ENCODE measurements at regions not wholly inside any gene's neighbourhood (a gene's known extent, or its start where the extent isn't known, plus 50 kb on each side); places are given as distances from the start of the nearest gene placed in this dataset.
"Not testable (repeated sequence)": the region's sequence is repeated elsewhere in the genome, so short reads cannot be mapped to it uniquely, and the experiment has no call there.

GRCh38 chr2:111365986-111366640 lies 245.4 kb downstream of the BCL2L11 start:
- H3K4me1 ChIP-seq (ENCODE audit: control insufficient read depth in 2 of 2, insufficient read depth in 2 of 2, low read length in 2 of 2); H3K4me3 ChIP-seq (ENCODE audit: low read length); H3K27ac ChIP-seq (ENCODE audit: low read depth, low read length); H3K9me3 Mint-ChIP-seq; H3K36me3 ChIP-seq (ENCODE audit: control insufficient read depth in 2 of 3, insufficient read depth in 3 of 3, low read length in 3 of 3); H3K36me3 Mint-ChIP-seq; H3K27ac Mint-ChIP-seq; H3K27me3 Mint-ChIP-seq; POLR2A ChIA-PET; DNase-seq; H3K27me3 ChIP-seq (ENCODE audit: control insufficient read depth in 2 of 2, insufficient read depth in 2 of 2, low read length in 2 of 2); H3K9me3 ChIP-seq (ENCODE audit: control insufficient read depth in 2 of 3, low read length in 3 of 3); CTCF ChIA-PET; intact Hi-C loops (cut with micrococcal nuclease); H3K4me1 Mint-ChIP-seq: not testable (repeated sequence)
- peak; percentile 40 for ATAC-seq
- H3K4me3 Mint-ChIP-seq = peak overlapping the region in 4 of 10 donors; percentile 26 to 64 (median 50)

- DNase-seq; H3K4me1 Mint-ChIP-seq; H3K4me3 ChIP-seq (ENCODE audit: low read length); H3K4me1 ChIP-seq (ENCODE audit: control insufficient read depth in 2 of 2, insufficient read depth in 2 of 2, low read length in 2 of 2); H3K9me3 ChIP-seq (ENCODE audit: control insufficient read depth in 2 of 3, low read length in 3 of 3); H3K27me3 ChIP-seq (ENCODE audit: control insufficient read depth in 2 of 2, insufficient read depth in 2 of 2, low read length in 2 of 2); H3K27ac ChIP-seq (ENCODE audit: low read depth, low read length); intact Hi-C loops (cut with micrococcal nuclease); H3K36me3 Mint-ChIP-seq; CTCF ChIA-PET; POLR2A ChIA-PET; ATAC-seq; H3K36me3 ChIP-seq (ENCODE audit: control insufficient read depth in 2 of 3, insufficient read depth in 3 of 3, low read length in 3 of 3); H3K9me3 Mint-ChIP-seq; H3K27ac Mint-ChIP-seq; H3K4me3 Mint-ChIP-seq; H3K27me3 Mint-ChIP-seq: not testable (repeated sequence)
These were observed 245.9 kb downstream of the BCL2L11 start for GRCh38 chr2:111366641-111367029.

DNA sequence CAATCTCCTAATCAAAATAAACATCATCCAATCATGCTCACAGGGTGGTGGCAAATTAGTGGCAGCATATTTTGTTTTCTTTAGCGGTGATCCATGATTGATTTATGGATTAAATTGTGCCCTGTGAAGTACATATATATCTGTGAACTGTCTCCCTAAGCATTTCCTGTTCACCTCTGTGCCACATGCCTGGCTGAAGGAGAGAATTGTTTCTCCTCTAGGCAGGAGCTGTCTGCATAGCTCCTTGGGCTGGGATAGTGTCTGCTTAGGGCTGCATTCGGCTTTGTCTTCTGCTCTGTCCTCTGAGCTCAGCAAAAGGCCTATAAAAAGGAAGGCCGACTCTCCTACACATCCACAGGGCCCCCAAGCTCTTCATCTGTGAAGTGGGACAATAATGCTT lies 246.4 kb downstream of the BCL2L11 start:
- CTCF ChIA-PET; H3K9me3 ChIP-seq (ENCODE audit: control insufficient read depth in 2 of 3, low read length in 3 of 3); H3K4me1 ChIP-seq (ENCODE audit: control insufficient read depth in 2 of 2, insufficient read depth in 2 of 2, low read length in 2 of 2); H3K36me3 Mint-ChIP-seq; H3K27ac Mint-ChIP-seq; H3K36me3 ChIP-seq (ENCODE audit: control insufficient read depth in 2 of 3, insufficient read depth in 3 of 3, low read length in 3 of 3); H3K27ac ChIP-seq (ENCODE audit: low read depth, low read length); DNase-seq; H3K27me3 ChIP-seq (ENCODE audit: control insufficient read depth in 2 of 2, insufficient read depth in 2 of 2, low read length in 2 of 2); ATAC-seq; H3K4me3 ChIP-seq (ENCODE audit: low read length); POLR2A ChIA-PET; H3K4me3 Mint-ChIP-seq; H3K9me3 Mint-ChIP-seq; H3K4me1 Mint-ChIP-seq; H3K27me3 Mint-ChIP-seq; intact Hi-C loops (cut with micrococcal nuclease): not testable (repeated sequence)

DNA sequence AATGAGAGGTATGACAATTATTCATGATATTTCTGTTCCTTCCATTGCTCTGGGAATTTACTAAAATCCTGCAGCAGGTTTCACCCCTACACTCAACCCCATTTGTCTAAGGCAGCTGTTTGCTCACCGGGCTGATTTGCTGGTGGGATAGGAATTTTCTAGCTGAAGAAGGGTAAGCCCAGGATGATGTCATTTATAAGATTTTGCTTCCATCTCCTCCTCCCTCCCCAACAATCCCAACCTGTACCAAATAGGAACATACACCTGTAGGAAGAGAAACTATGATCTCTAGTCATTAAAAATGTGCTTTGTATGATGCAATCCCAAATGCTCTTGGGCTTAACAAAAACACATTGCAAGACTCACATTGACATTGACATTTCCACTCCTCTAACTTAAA lies 247.2 kb downstream of the BCL2L11 start:
- H3K9me3 ChIP-seq (ENCODE audit: control insufficient read depth in 2 of 3, low read length in 3 of 3); H3K4me3 Mint-ChIP-seq; H3K4me1 Mint-ChIP-seq; H3K4me3 ChIP-seq (ENCODE audit: low read length); H3K27me3 Mint-ChIP-seq; H3K27me3 ChIP-seq (ENCODE audit: control insufficient read depth in 2 of 2, insufficient read depth in 2 of 2, low read length in 2 of 2); intact Hi-C loops (cut with micrococcal nuclease); H3K4me1 ChIP-seq (ENCODE audit: control insufficient read depth in 2 of 2, insufficient read depth in 2 of 2, low read length in 2 of 2); H3K27ac Mint-ChIP-seq; POLR2A ChIA-PET; H3K36me3 Mint-ChIP-seq; DNase-seq; H3K9me3 Mint-ChIP-seq; CTCF ChIA-PET; H3K36me3 ChIP-seq (ENCODE audit: control insufficient read depth in 2 of 3, insufficient read depth in 3 of 3, low read length in 3 of 3); ATAC-seq; H3K27ac ChIP-seq (ENCODE audit: low read depth, low read length): not testable (repeated sequence)

GRCh38 chr2:111368288-111368687 lies 247.6 kb downstream of the BCL2L11 start:
- H3K36me3 Mint-ChIP-seq; intact Hi-C loops (cut with micrococcal nuclease); H3K27me3 Mint-ChIP-seq; CTCF ChIA-PET; H3K4me3 Mint-ChIP-seq; DNase-seq; H3K4me3 ChIP-seq (ENCODE audit: low read length); H3K4me1 ChIP-seq (ENCODE audit: control insufficient read depth in 2 of 2, insufficient read depth in 2 of 2, low read length in 2 of 2); H3K9me3 ChIP-seq (ENCODE audit: control insufficient read depth in 2 of 3, low read length in 3 of 3); POLR2A ChIA-PET; H3K27me3 ChIP-seq (ENCODE audit: control insufficient read depth in 2 of 2, insufficient read depth in 2 of 2, low read length in 2 of 2); H3K27ac Mint-ChIP-seq; H3K27ac ChIP-seq (ENCODE audit: low read depth, low read length); H3K36me3 ChIP-seq (ENCODE audit: control insufficient read depth in 2 of 3, insufficient read depth in 3 of 3, low read length in 3 of 3); ATAC-seq; H3K9me3 Mint-ChIP-seq; H3K4me1 Mint-ChIP-seq: not testable (repeated sequence)

DNA sequence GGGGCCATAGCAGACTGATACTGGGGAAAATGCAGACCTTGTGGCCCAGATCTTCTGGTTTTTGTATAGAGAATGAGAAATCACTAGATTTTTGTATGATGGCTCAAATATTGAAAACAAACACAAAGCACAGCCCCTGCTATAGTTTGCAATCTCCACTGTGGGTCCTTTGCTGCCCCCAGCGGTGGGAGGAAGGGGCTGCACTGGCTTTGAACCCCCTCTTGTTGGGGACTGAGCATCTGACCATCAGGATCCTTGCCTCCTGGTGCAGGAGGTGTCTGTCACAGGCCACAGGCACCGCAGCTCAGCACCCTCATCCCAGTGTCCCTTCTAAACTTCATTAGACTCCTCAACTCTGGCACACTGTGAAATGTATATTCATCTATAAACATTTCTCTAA lies 252.3 kb downstream of the BCL2L11 start:
- intact Hi-C loops (cut with micrococcal nuclease); ATAC-seq; H3K4me3 ChIP-seq (ENCODE audit: low read length); H3K9me3 Mint-ChIP-seq; POLR2A ChIA-PET; DNase-seq; H3K36me3 Mint-ChIP-seq; H3K4me1 Mint-ChIP-seq; H3K27ac Mint-ChIP-seq; CTCF ChIA-PET; H3K36me3 ChIP-seq (ENCODE audit: control insufficient read depth in 2 of 3, insufficient read depth in 3 of 3, low read length in 3 of 3); H3K4me1 ChIP-seq (ENCODE audit: control insufficient read depth in 2 of 2, insufficient read depth in 2 of 2, low read length in 2 of 2); H3K27ac ChIP-seq (ENCODE audit: low read depth, low read length); H3K4me3 Mint-ChIP-seq; H3K27me3 ChIP-seq (ENCODE audit: control insufficient read depth in 2 of 2, insufficient read depth in 2 of 2, low read length in 2 of 2); H3K27me3 Mint-ChIP-seq; H3K9me3 ChIP-seq (ENCODE audit: control insufficient read depth in 2 of 3, low read length in 3 of 3): not testable (repeated sequence)

GRCh38 chr2:111373989-111374388 lies 253.3 kb downstream of the BCL2L11 start:
- ATAC-seq; CTCF ChIA-PET; intact Hi-C loops (cut with micrococcal nuclease); H3K9me3 ChIP-seq (ENCODE audit: control insufficient read depth in 2 of 3, low read length in 3 of 3); H3K9me3 Mint-ChIP-seq; H3K4me3 ChIP-seq (ENCODE audit: low read length); H3K4me1 ChIP-seq (ENCODE audit: control insufficient read depth in 2 of 2, insufficient read depth in 2 of 2, low read length in 2 of 2); H3K27ac Mint-ChIP-seq; H3K27me3 Mint-ChIP-seq; H3K27ac ChIP-seq (ENCODE audit: low read depth, low read length); H3K27me3 ChIP-seq (ENCODE audit: control insufficient read depth in 2 of 2, insufficient read depth in 2 of 2, low read length in 2 of 2); H3K36me3 Mint-ChIP-seq; H3K36me3 ChIP-seq (ENCODE audit: control insufficient read depth in 2 of 3, insufficient read depth in 3 of 3, low read length in 3 of 3); H3K4me1 Mint-ChIP-seq; H3K4me3 Mint-ChIP-seq; DNase-seq; POLR2A ChIA-PET: not testable (repeated sequence)
